NOMO-1 (cell line): ENCODE measurements at regions not wholly inside any gene's neighbourhood (a gene's known extent, or its start where the extent isn't known, plus 50 kb on each side); places are given as distances from the start of the nearest gene placed in this dataset.

ENCODE experiments used
- DNase-seq, 2 experiments: peaks; one replicate each; lab custom pipeline; 2025; ENCODE audit not compliant: unreplicated experiment in 2 of 2; lab: John Stamatoyannopoulos, UW

GRCh38 chr6:21375151-21376116 is 218.1 kb upstream of the SOX4 start:
- DNase-seq: no peak

- no peak for DNase-seq
Observed at GRCh38 chr6:21377356-21377755, 216.2 kb upstream of the SOX4 start.

- peak; percentile 51 to 70 for DNase-seq
Observed at GRCh38 chr6:21381331-21381963, 212.1 kb upstream of the SOX4 start.

GRCh38 chr6:21382821-21383449 is 210.6 kb upstream of the SOX4 start:
- DNase-seq: no peak

GRCh38 chr6:21383450-21384085 is 210.0 kb upstream of the SOX4 start:
- no peak for DNase-seq

- DNase-seq: peak; percentile 22 to 59
Observed at GRCh38 chr6:21384216-21384615, 209.3 kb upstream of the SOX4 start.

- no peak for DNase-seq
Observed at GRCh38 chr6:21386744-21387143, 206.8 kb upstream of the SOX4 start.

GRCh38 chr6:21390532-21391213 is 202.9 kb upstream of the SOX4 start:
- no peak for DNase-seq

- no peak for DNase-seq
Observed at GRCh38 chr6:21392177-21392576, 201.4 kb upstream of the SOX4 start.

GRCh38 chr6:21393441-21394165 is 199.9 kb upstream of the SOX4 start:
- DNase-seq: no peak

GRCh38 chr6:21395121-21395520 is 198.4 kb upstream of the SOX4 start:
- no peak for DNase-seq

- DNase-seq: no peak
Observed at GRCh38 chr6:21396313-21396712, 197.2 kb upstream of the SOX4 start.

- DNase-seq: no peak
Observed at GRCh38 chr6:21398741-21399325, 194.7 kb upstream of the SOX4 start.

- peak; percentile 39 to 53 for DNase-seq
Observed at GRCh38 chr6:21402368-21402767, 191.2 kb upstream of the SOX4 start.

GRCh38 chr6:21404577-21404976 is 189.0 kb upstream of the SOX4 start:
- DNase-seq: peak; percentile 54 to 82

- no peak for DNase-seq
Observed at GRCh38 chr6:21406316-21406715, 187.2 kb upstream of the SOX4 start.

GRCh38 chr6:21409231-21409630 is 184.3 kb upstream of the SOX4 start:
- no peak for DNase-seq

- DNase-seq: no peak
Observed at GRCh38 chr6:21413428-21413827, 180.1 kb upstream of the SOX4 start.

GRCh38 chr6:21414065-21414464 is 179.5 kb upstream of the SOX4 start:
- DNase-seq: no peak
